Trophoblast cell (in vitro differentiated cells and primary cell): ENCODE measurements at regions not wholly inside any gene's neighbourhood (a gene's known extent, or its start where the extent isn't known, plus 50 kb on each side); places are given as distances from the start of the nearest gene placed in this dataset.

Experiments used
- DNase-seq, 2 donors: peaks; one replicate each; pipeline ENCODE4 v3.0.0-alpha.2; 2016
- H2AFZ ChIP-seq: 2 replicates; pipeline ENCODE4 v1.6.1; 2013; ENCODE audit warnings: low read length, moderate library complexity, mild to moderate bottlenecking; ENCODE audit not compliant: insufficient read depth, poor library complexity
- H2AK5ac ChIP-seq: 2 replicates; pipeline ENCODE4 v1.6.1; 2013; ENCODE audit warnings: mild to moderate bottlenecking, low read length
- H2BK120ac ChIP-seq: 2 replicates; pipeline ENCODE4 v1.6.1; 2013; ENCODE audit warnings: low read length, mild to moderate bottlenecking, moderate library complexity; ENCODE audit not compliant: insufficient read depth, poor library complexity
- H2BK12ac ChIP-seq: 2 replicates; pipeline ENCODE4 v1.6.1; 2013; ENCODE audit warnings: mild to moderate bottlenecking, low read length, moderate library complexity
- H2BK5ac ChIP-seq: 2 replicates; pipeline ENCODE4 v1.6.1; 2013; ENCODE audit warnings: low read length, low read depth, moderate library complexity, mild to moderate bottlenecking; ENCODE audit not compliant: poor library complexity
- H3K14ac ChIP-seq: 2 replicates; pipeline ENCODE4 v1.6.1; 2013; ENCODE audit warnings: mild to moderate bottlenecking, low read length
- H3K18ac ChIP-seq: 2 replicates; pipeline ENCODE4 v1.6.1; 2013; ENCODE audit warnings: mild to moderate bottlenecking, low read length
- H3K23ac ChIP-seq: 2 replicates; pipeline ENCODE4 v1.6.1; 2013; ENCODE audit warnings: low read length
- H3K27ac ChIP-seq: 2 replicates; pipeline ENCODE4 v1.5.1; 2013; ENCODE audit warnings: low read depth, mild to moderate bottlenecking, inconsistent platforms, low read length, moderate library complexity
- H3K27me3 ChIP-seq: 2 replicates; pipeline ENCODE4 v1.6.1; 2013; ENCODE audit warnings: inconsistent platforms, mild to moderate bottlenecking, low read length, moderate library complexity; ENCODE audit not compliant: insufficient read depth
- H3K36me3 ChIP-seq, 2 experiments: 1 replicate in 1 of 2; 2 replicates in 1 of 2; pipeline ENCODE4 v1.6.1; 2013; ENCODE audit warnings: low read length in 2 of 2, mild to moderate bottlenecking in 2 of 2, moderate library complexity in 1 of 2; ENCODE audit not compliant: insufficient read depth in 2 of 2, control insufficient read depth in 1 of 2
- H3K4ac ChIP-seq: 2 replicates; pipeline ENCODE4 v1.6.1; 2013; ENCODE audit warnings: low read depth, mild to moderate bottlenecking, low read length, moderate library complexity
- H3K4me1 ChIP-seq, 2 experiments: 1 replicate in 1 of 2; 2 replicates in 1 of 2; pipeline ENCODE4 v1.6.1; 2013; ENCODE audit warnings: low read length in 2 of 2, mild to moderate bottlenecking in 2 of 2, moderate library complexity in 1 of 2; ENCODE audit not compliant: insufficient read depth in 2 of 2, control insufficient read depth in 1 of 2
- H3K4me2 ChIP-seq: 2 replicates; pipeline ENCODE4 v1.6.1; 2013; ENCODE audit warnings: inconsistent platforms, mild to moderate bottlenecking, low read length, moderate library complexity
- H3K4me3 ChIP-seq: 2 replicates; pipeline ENCODE4 v1.5.1; 2013; ENCODE audit warnings: mild to moderate bottlenecking, low read depth, low read length, inconsistent platforms
- H3K79me1 ChIP-seq: one replicate; pipeline ENCODE4 v1.6.1; 2013; ENCODE audit warnings: low read length
- H3K79me2 ChIP-seq: 2 replicates; pipeline ENCODE4 v1.6.1; 2013; ENCODE audit warnings: low read length, mild to moderate bottlenecking; ENCODE audit not compliant: control insufficient read depth, insufficient read depth, poor library complexity
- H3K9ac ChIP-seq: 2 replicates; pipeline ENCODE4 v1.6.1; 2013; ENCODE audit warnings: mild to moderate bottlenecking, low read length
- H3K9me3 ChIP-seq: 2 replicates; pipeline ENCODE4 v1.6.1; 2013; ENCODE audit warnings: low read depth, mild to moderate bottlenecking, control low read depth, inconsistent platforms, low read length; ENCODE audit not compliant: insufficient read depth
- H4K12ac ChIP-seq: 2 replicates; pipeline ENCODE4 v1.6.1; 2013; ENCODE audit warnings: low read depth, mild to moderate bottlenecking, low read length, moderate library complexity
- H4K8ac ChIP-seq: 2 replicates; pipeline ENCODE4 v1.6.1; 2013; ENCODE audit warnings: low read depth, mild to moderate bottlenecking, low read length, moderate library complexity
- H4K91ac ChIP-seq: one replicate; pipeline ENCODE4 v1.6.1; 2013; ENCODE audit warnings: low read depth, mild to moderate bottlenecking, low read length, moderate library complexity
- WGBS: extraction: QIAGEN DNeasy Blood & Tissue Kit; methylation state at CpG from one replicate; pipeline ENCODE4 v1.1.7; 2013; ENCODE audit warnings: missing lambda C conversion rate; ENCODE audit not compliant: insufficient read length, insufficient coverage; ENCODE audit errors: extremely low coverage; 5-methylcytosine and 5-hydroxymethylcytosine counted together

GRCh38 chr18:51891876-51892275 lies 448.1 kb upstream of the DCC start:
- Histone ChIP-seq H3K79me2 (no peaks in the 10 kb centered on the region), H2AK5ac (no peak overlapping the region), H3K79me1 (no peaks in the 10 kb centered on the region), H2BK120ac (no peak overlapping the region), H2AFZ (no peak overlapping the region), H4K91ac (no peak overlapping the region), H3K4ac (no peak overlapping the region), H3K9me3 (no peaks in the 10 kb centered on the region), H3K9ac (no peak overlapping the region), H3K14ac (no peak overlapping the region), H4K8ac (no peak overlapping the region), H3K18ac (no peak overlapping the region), H3K27ac (no peak overlapping the region), H3K27me3 (no peaks in the 10 kb centered on the region), H3K4me2 (no peak overlapping the region), H2BK12ac (no peak overlapping the region), H3K4me1 (no peaks in the 10 kb centered on the region), H3K4me3 (no peak overlapping the region), H3K36me3 (no peaks in the 10 kb centered on the region), H2BK5ac (no peak overlapping the region), H3K23ac (no peak overlapping the region), H4K12ac (no peak overlapping the region)
- no peak for DNase-seq
- WGBS, result no CpG with 5 or more reads among the region's 1 CpG

GRCh38 chr18:51897884-51898283 lies 442.1 kb upstream of the DCC start:
- no peaks in the 10 kb centered on the region for H3K9me3 ChIP-seq
- H3K79me2 ChIP-seq, result no peaks in the 10 kb centered on the region
- no peak overlapping the region for H3K4ac ChIP-seq
- no peak overlapping the region for H3K9ac ChIP-seq
- no peak overlapping the region for H2BK12ac ChIP-seq
- H2AK5ac ChIP-seq, result no peak overlapping the region
- H3K4me1 ChIP-seq, result no peaks in the 10 kb centered on the region
- H2BK120ac ChIP-seq, result no peak overlapping the region
- no peaks in the 10 kb centered on the region for H3K36me3 ChIP-seq
- no peak overlapping the region for H2AFZ ChIP-seq
- H3K23ac ChIP-seq, result no peak overlapping the region
- no peak overlapping the region for H3K14ac ChIP-seq
- H2BK5ac ChIP-seq, result no peak overlapping the region
- no peak overlapping the region for H3K4me3 ChIP-seq
- no peak overlapping the region for H3K18ac ChIP-seq
- no peak for DNase-seq
- no CpG with 5 or more reads among the region's 6 CpGs for WGBS
- H3K4me2 ChIP-seq, result no peak overlapping the region
- no peak overlapping the region for H3K27ac ChIP-seq
- no peak overlapping the region for H4K91ac ChIP-seq
- H3K79me1 ChIP-seq, result no peaks in the 10 kb centered on the region
- H4K12ac ChIP-seq, result no peak overlapping the region
- H4K8ac ChIP-seq, result no peak overlapping the region
- no peaks in the 10 kb centered on the region for H3K27me3 ChIP-seq

DNA sequence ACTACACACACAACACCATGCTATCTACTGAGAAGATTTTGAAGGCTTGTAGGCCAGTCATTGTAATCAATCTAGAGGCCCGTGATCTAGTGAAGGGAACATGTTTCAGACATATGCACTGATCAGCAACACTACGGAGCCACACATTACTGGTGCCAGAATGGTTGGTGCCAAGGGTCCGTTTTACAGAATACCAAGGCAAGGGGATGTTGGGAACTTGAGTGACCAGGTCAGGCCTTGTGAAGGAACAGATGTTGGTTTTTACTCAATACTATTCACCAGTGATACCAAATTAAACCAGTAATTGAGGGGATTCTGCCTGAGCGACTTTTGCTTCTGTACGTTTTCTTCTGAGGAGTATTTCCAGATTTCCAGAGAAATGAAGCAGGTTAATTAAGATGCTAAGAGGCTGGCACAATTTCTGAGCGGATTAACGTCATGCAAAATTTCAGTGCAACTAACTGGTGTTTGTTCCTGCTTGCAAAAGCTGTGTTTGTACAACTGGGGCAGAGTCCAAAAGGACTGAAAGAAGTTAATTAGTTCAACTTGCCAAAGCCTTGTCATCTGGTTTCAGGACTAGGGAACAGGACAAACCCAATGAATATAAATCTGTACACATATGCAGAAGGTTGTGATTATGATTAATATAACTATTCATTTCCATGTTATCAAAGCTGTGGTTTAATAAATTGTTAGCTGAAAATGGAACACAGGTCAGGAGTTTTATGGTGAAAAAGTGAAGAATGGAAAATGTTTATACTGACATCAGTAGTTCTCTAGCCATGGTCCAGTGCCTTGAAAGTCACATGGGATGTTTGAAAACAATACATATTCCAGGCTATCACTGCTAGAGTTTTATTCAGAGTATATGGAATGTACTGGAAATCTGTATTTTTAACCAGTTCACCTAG lies 432.1 kb upstream of the DCC start:
- H2BK120ac ChIP-seq, result no peak overlapping the region
- no peaks in the 10 kb centered on the region for H3K36me3 ChIP-seq
- no peak overlapping the region for H4K12ac ChIP-seq

GRCh38 chr18:51908598-51908944 lies 431.4 kb upstream of the DCC start:
- Histone ChIP-seq H3K27ac (no peak overlapping the region), H3K23ac (no peak overlapping the region), H2BK5ac (no peak overlapping the region), H4K91ac (no peak overlapping the region), H4K8ac (no peak overlapping the region), H3K36me3 (no peaks in the 10 kb centered on the region), H3K4me3 (no peak overlapping the region), H3K9ac (no peak overlapping the region), H3K4me2 (no peak overlapping the region), H2AK5ac (no peak overlapping the region), H3K79me2 (no peaks in the 10 kb centered on the region), H2BK120ac (no peak overlapping the region), H3K27me3 (no peaks in the 10 kb centered on the region), H3K14ac (no peak overlapping the region), H3K4me1 (no peaks in the 10 kb centered on the region), H3K79me1 (no peaks in the 10 kb centered on the region), H2BK12ac (no peak overlapping the region), H4K12ac (no peak overlapping the region), H3K9me3 (no peaks in the 10 kb centered on the region), H2AFZ (no peak overlapping the region), H3K18ac (no peak overlapping the region), H3K4ac (no peak overlapping the region)
- no peak for DNase-seq

More for the DNA sequence above, 432.1 kb upstream of the DCC start:
- Histone ChIP-seq H2BK5ac (no peak overlapping the region), H2AFZ (no peak overlapping the region), H3K4ac (no peak overlapping the region), H3K4me3 (no peak overlapping the region), H4K91ac (no peak overlapping the region), H3K27ac (no peak overlapping the region), H4K8ac (no peak overlapping the region), H3K23ac (no peak overlapping the region), H3K79me1 (no peaks in the 10 kb centered on the region), H3K14ac (no peak overlapping the region), H3K9ac (no peak overlapping the region), H3K18ac (no peak overlapping the region), H3K4me2 (no peak overlapping the region), H3K9me3 (no peaks in the 10 kb centered on the region), H3K4me1 (no peaks in the 10 kb centered on the region), H3K79me2 (no peaks in the 10 kb centered on the region), H3K27me3 (no peaks in the 10 kb centered on the region), H2BK12ac (no peak overlapping the region), H2AK5ac (no peak overlapping the region)
- WGBS, result no CpG with 5 or more reads among the region's 7 CpGs
- DNase-seq, result no peak
